GM23248 (cell line): ENCODE measurements at regions not wholly inside any gene's neighbourhood (a gene's known extent, or its start where the extent isn't known, plus 50 kb on each side); places are given as distances from the start of the nearest gene placed in this dataset.
"Not testable (repeated sequence)": the region's sequence is repeated elsewhere in the genome, so short reads cannot be mapped to it uniquely, and the experiment has no call there.

ENCODE experiments used
- DNase-seq: peaks from one replicate; pipeline ENCODE4 v3.0.0-alpha.2; 2015
- H2AFZ ChIP-seq: fragments of 200-600 bp; sonication (generic); 2 replicates; pipeline ENCODE4 v1.6.1; 2016; ENCODE audit warnings: antibody characterized with exemption
- H3F3A ChIP-seq: fragments of 200-600 bp; sonication (generic); 2 replicates; pipeline ENCODE4 v1.6.1; 2016; ENCODE audit warnings: mild to moderate bottlenecking, antibody characterized with exemption, mixed run types; ENCODE audit not compliant: insufficient read depth
- H3K27ac ChIP-seq: fragments of 200-600 bp; sonication (generic); 2 replicates; pipeline ENCODE4 v1.5.1; 2016; ENCODE audit warnings: mild to moderate bottlenecking
- H3K27me3 ChIP-seq: fragments of 200-600 bp; sonication (generic); replicated peaks from 2 replicates; pipeline ENCODE4 v1.6.1; 2016; ENCODE audit warnings: mild to moderate bottlenecking; ENCODE audit not compliant: insufficient read depth
- H3K36me3 ChIP-seq: fragments of 200-600 bp; sonication (generic); 2 replicates; pipeline ENCODE4 v1.6.1; 2016; ENCODE audit warnings: low read depth, mild to moderate bottlenecking
- H3K4me1 ChIP-seq: fragments of 200-600 bp; sonication (generic); 2 replicates; pipeline ENCODE4 v1.6.1; 2016; ENCODE audit warnings: mild to moderate bottlenecking; ENCODE audit not compliant: insufficient read depth
- H3K4me2 ChIP-seq: fragments of 200-600 bp; sonication (generic); one replicate; pipeline ENCODE4 v1.6.1; 2016; ENCODE audit warnings: mild to moderate bottlenecking; ENCODE audit not compliant: unreplicated experiment
- H3K4me3 ChIP-seq: fragments of 200-600 bp; sonication (generic); 2 replicates; pipeline ENCODE4 v1.5.1; 2016; ENCODE audit warnings: mild to moderate bottlenecking
- H3K79me2 ChIP-seq: fragments of 200-600 bp; sonication (generic); 2 replicates; pipeline ENCODE4 v1.6.1; 2016; ENCODE audit warnings: mild to moderate bottlenecking; ENCODE audit not compliant: insufficient read depth
- H3K9ac ChIP-seq: fragments of 200-600 bp; sonication (generic); 2 replicates; pipeline ENCODE4 v1.6.1; 2016; ENCODE audit warnings: mild to moderate bottlenecking
- H3K9me2 ChIP-seq: fragments of 200-600 bp; sonication (generic); 2 replicates; pipeline ENCODE4 v1.6.1; 2016; ENCODE audit warnings: mixed run types, mild to moderate bottlenecking, moderate library complexity; ENCODE audit not compliant: insufficient read depth
- H3K9me3 ChIP-seq: fragments of 200-600 bp; sonication (generic); one replicate; pipeline ENCODE4 v1.6.1; 2017; ENCODE audit warnings: low read depth
- H4K20me1 ChIP-seq: fragments of 200-600 bp; sonication (generic); 2 replicates; pipeline ENCODE4 v1.6.0; 2016; ENCODE audit not compliant: insufficient read depth
- EZH2 ChIP-seq: fragments of 200-600 bp; sonication (generic); IDR thresholded peaks from 2 replicates; pipeline ENCODE4 v1.6.1; 2018; ENCODE audit warnings: antibody characterized with exemption, mild to moderate bottlenecking; ENCODE audit not compliant: insufficient read depth, poor library complexity, severe bottlenecking
- EZH2phosphoT487 ChIP-seq: fragments of 200-600 bp; sonication (generic); IDR thresholded peaks from 2 replicates; pipeline ENCODE4 v1.6.1; 2018; ENCODE audit warnings: antibody characterized with exemption, moderate library complexity, mild to moderate bottlenecking, low read depth; ENCODE audit not compliant: insufficient read depth
- WGBS, 2 experiments: methylation state at CpG; one replicate each; pipeline ENCODE4 v1.1.6; 2015 to 2017; ENCODE audit warnings: low lambda C conversion rate in 2 of 2, low coverage in 1 of 2; ENCODE audit errors: missing lambda C conversion rate in 2 of 2; 5-methylcytosine and 5-hydroxymethylcytosine counted together
- in situ Hi-C: fragments of 300-500 bp; cut with MboI; formaldehyde crosslinking; loops from 2 replicates; pipeline ENCODE4 v1.15.0; 2020

- no peak overlapping the region for H3K9ac ChIP-seq
- 49 to 58% methylated on average over 3 of the region's 3 CpGs for WGBS, 2 experiments
Observed at GRCh38 chrX:40988100-40988499, 97.1 kb upstream of the USP9X start.

GRCh38 chrX:40993395-40993794, 91.8 kb upstream of the USP9X start:
- H3K79me2 ChIP-seq, H4K20me1 ChIP-seq, H3K4me2 ChIP-seq, H3K4me1 ChIP-seq, H2AFZ ChIP-seq, H3K9me2 ChIP-seq, H3K4me3 ChIP-seq, H3K27me3 ChIP-seq, in situ Hi-C loops, H3K27ac ChIP-seq, H3K36me3 ChIP-seq, H3K9ac ChIP-seq, DNase-seq, H3F3A ChIP-seq, H3K9me3 ChIP-seq: not testable (repeated sequence)
- 80 to 82% methylated on average over 2 of the region's 2 CpGs for WGBS, 2 experiments

More at GRCh38 chrX:40988100-40988499, 97.1 kb upstream of the USP9X start:
- Histone ChIP-seq H2AFZ (no peak overlapping the region), H3K79me2 (no peaks in the 10 kb centered on the region), H3K9me2 (no peaks in the 10 kb centered on the region), H4K20me1 (no peaks in the 10 kb centered on the region), H3K9me3 (no peaks in the 10 kb centered on the region), H3K4me3 (no peak overlapping the region), H3F3A (no peaks in the 10 kb centered on the region), H3K36me3 (no peaks in the 10 kb centered on the region), H3K27ac (no peak overlapping the region), H3K4me1 (no peaks in the 10 kb centered on the region), H3K4me2 (no peak overlapping the region), H3K27me3 (no peaks in the 10 kb centered on the region)
- TF ChIP-seq EZH2phosphoT487 (no peak), EZH2 (no peak)
- DNase-seq: no peak
- in situ Hi-C loops: no loop called here

DNA sequence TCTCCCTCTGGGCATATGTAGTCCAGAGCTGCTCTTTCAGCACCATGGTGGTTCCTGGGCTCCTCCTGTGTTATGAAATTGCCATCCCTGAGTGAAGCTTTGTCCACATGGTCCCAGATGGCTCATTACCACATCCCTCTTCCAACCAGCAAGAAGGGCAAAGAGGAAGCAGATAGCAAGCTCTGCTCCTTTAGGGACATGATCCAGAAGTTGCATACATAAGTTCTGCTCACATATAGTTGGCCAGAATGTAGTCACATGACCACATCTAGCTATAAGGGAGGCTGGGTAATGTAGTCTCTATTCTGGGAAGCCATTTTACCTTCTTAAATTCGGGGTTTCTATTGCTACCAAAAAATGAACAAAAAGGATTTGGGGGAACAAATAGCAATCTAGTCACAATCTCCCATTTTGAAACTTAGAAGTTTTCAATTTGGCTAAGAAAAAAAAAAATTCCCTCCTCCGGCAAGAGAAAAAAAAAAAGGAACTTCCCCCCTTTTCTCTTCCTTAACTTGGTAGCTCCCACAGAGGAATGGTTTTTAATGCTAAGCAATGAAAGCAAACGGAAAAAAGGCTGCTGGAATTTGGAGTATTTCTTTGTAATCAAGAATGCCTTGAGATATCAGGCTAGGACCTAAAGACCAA, 88.2 kb upstream of the USP9X start:
- H4K20me1 ChIP-seq: no peaks in the 10 kb centered on the region
- no peak overlapping the region for H3K27ac ChIP-seq
- WGBS, 2 experiments: 24 to 28% methylated on average over 3 of the region's 3 CpGs

GRCh38 chrX:40998123-40998522, 87.1 kb upstream of the USP9X start:
- Histone ChIP-seq H3K9me3 (no peaks in the 10 kb centered on the region), H3K4me2 (no peak overlapping the region), H4K20me1 (no peaks in the 10 kb centered on the region), H2AFZ (no peak overlapping the region), H3K27me3 (no peaks in the 10 kb centered on the region), H3F3A (no peaks in the 10 kb centered on the region), H3K27ac (no peak overlapping the region), H3K36me3 (no peaks in the 10 kb centered on the region), H3K9me2 (no peaks in the 10 kb centered on the region), H3K79me2 (no peaks in the 10 kb centered on the region), H3K9ac (no peak overlapping the region), H3K4me1 (no peaks in the 10 kb centered on the region), H3K4me3 (no peak overlapping the region)
- in situ Hi-C loops: no loop called here
- no peak for TF ChIP-seq EZH2
- TF ChIP-seq EZH2phosphoT487: no peak
- DNase-seq: no peak
- 74 to 77% methylated on average over 5 of the region's 5 CpGs for WGBS, 2 experiments

More for the DNA sequence above, 88.2 kb upstream of the USP9X start:
- H3K4me1 ChIP-seq: no peaks in the 10 kb centered on the region
- no peaks in the 10 kb centered on the region for H3K79me2 ChIP-seq
- H3K4me3 ChIP-seq: no peak overlapping the region; the same call in 1 of the 2 replicates
- H3K27me3 ChIP-seq: no peaks in the 10 kb centered on the region
- in situ Hi-C loops: no loop called here
- peak overlapping the region; percentile 32 for H3K4me2 ChIP-seq
- H3K9ac ChIP-seq: 0 out of 2 replicates have a peak overlapping the region, but pooled peaks have one; percentile 14
- no peaks in the 10 kb centered on the region for H3F3A ChIP-seq
- no peak for TF ChIP-seq EZH2phosphoT487
- TF ChIP-seq EZH2: no peak
- no peaks in the 10 kb centered on the region for H3K36me3 ChIP-seq
- peak; percentile 66 for DNase-seq
- no peaks in the 10 kb centered on the region for H3K9me2 ChIP-seq
- peak overlapping the region; percentile 94 for H2AFZ ChIP-seq
- H3K9me3 ChIP-seq: no peaks in the 10 kb centered on the region

DNA sequence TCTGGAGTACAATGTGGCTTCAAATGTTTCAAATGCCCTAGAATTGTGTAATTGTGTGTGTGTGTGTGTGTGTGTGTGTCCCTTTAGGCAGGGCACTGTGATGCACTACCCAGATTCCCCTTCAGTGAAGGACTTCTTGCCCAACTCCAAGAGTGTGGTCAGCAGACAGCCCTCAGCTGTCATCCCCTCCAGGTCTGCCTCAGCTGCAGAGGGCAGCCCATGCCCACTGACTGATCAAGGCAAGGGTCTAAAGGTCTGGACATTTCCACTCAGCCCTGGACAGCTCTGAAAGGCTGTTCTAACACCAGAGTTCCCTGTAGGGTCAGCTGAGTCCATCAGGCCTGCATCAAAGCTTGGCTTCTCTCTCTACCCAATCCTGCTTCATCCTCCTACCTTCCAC, 83.9 kb upstream of the USP9X start:
- TF ChIP-seq EZH2phosphoT487: no peak
- no peak for TF ChIP-seq EZH2
- Histone ChIP-seq H2AFZ (no peak overlapping the region), H3K4me2 (no peak overlapping the region), H3K4me3 (no peak overlapping the region), H3F3A (no peaks in the 10 kb centered on the region), H4K20me1 (no peaks in the 10 kb centered on the region), H3K79me2 (no peaks in the 10 kb centered on the region), H3K27me3 (no peaks in the 10 kb centered on the region), H3K9ac (no peak overlapping the region), H3K9me3 (no peaks in the 10 kb centered on the region), H3K9me2 (no peaks in the 10 kb centered on the region), H3K36me3 (no peaks in the 10 kb centered on the region), H3K4me1 (no peaks in the 10 kb centered on the region), H3K27ac (no peak overlapping the region)
- in situ Hi-C loops: no loop called here
- DNase-seq: no peak
